Neural cell (in vitro differentiated cells): ENCODE measurements at regions not wholly inside any gene's neighbourhood (a gene's known extent, or its start where the extent isn't known, plus 50 kb on each side); places are given as distances from the start of the nearest gene placed in this dataset.

Experiments
- CTCF ChIP-seq: fragments of 450-650 bp; IDR thresholded peaks from 2 replicates; pipeline ENCODE4 v1.5.1; 2014; ENCODE audit warnings: antibody characterized with exemption, mild to moderate bottlenecking, moderate library complexity; ENCODE audit not compliant: poor library complexity, severe bottlenecking
- EP300 ChIP-seq: fragments of 450-650 bp; conservative IDR thresholded peaks from 2 replicates; pipeline ENCODE4 v1.6.1; 2014; ENCODE audit warnings: antibody characterized with exemption, mild to moderate bottlenecking, moderate library complexity; ENCODE audit not compliant: poor library complexity, severe bottlenecking
- EZH2 ChIP-seq: fragments of 200-600, 300-800 bp; shearing (Covaris generic), sonication (generic); IDR thresholded peaks from 2 replicates; pipeline ENCODE4 v1.6.1; 2014; ENCODE audit warnings: antibody characterized with exemption, low read length, borderline replicate concordance, mild to moderate bottlenecking; ENCODE audit not compliant: insufficient read depth, poor library complexity, severe bottlenecking
- POLR2AphosphoS5 ChIP-seq: IDR thresholded peaks from 2 replicates; pipeline ENCODE4 v1.6.1; 2012
- RAD21 ChIP-seq: fragments of 450-650 bp; conservative IDR thresholded peaks from 2 replicates; pipeline ENCODE4 v1.6.1; 2014; ENCODE audit warnings: antibody characterized with exemption, mild to moderate bottlenecking, moderate library complexity
- REST ChIP-seq: IDR thresholded peaks from 2 replicates; pipeline ENCODE4 v1.6.1; 2012; ENCODE audit warnings: borderline replicate concordance
- SMC3 ChIP-seq: fragments of 450-650 bp; conservative IDR thresholded peaks from 2 replicates; pipeline ENCODE4 v1.6.1; 2014; ENCODE audit warnings: antibody characterized with exemption, mild to moderate bottlenecking, moderate library complexity; ENCODE audit not compliant: poor library complexity

GRCh38 chr10:120345186-120345585, 111.8 kb upstream of the PLPP4 start:
- no peak for TF ChIP-seq POLR2AphosphoS5
- TF ChIP-seq CTCF = no peak
- TF ChIP-seq SMC3 = no peak
- no peak for TF ChIP-seq EZH2
- TF ChIP-seq RAD21 = no peak
- TF ChIP-seq REST = no peak
- TF ChIP-seq EP300 = no peak
